ENCODE measurements at regions not wholly inside any gene's neighbourhood (a gene's known extent, or its start where the extent isn't known, plus 50 kb on each side); places are given as distances from the start of the nearest gene placed in this dataset.

DNA sequence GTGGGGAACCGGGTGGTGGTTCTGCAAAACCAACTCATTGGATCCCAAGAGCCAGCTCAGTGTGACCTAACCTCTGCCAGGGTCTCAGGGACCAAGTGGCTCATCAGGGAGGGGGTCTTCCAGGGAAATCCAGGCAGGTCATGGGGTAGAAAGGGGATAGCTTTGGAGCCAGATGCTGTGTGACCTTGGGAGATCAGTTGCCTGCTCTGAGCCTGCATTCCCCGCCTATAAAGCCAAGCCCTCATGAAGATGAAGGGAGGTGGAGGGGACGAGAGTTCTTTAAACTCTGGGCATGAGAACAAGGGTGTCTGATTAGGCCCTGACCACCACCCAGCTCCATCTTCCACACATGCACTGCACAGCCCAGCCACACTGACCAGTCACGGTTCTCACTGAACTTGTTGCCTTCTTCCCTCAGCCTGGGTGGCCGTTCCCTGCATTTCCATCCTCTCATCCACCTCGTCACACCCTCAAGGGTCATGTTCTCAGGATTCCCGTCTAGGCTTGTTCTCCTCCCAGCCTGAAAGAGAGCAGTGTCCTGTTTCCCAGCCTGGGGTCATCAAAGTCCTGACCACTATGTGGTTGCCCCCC is 475.5 kb downstream of the TBC1D22A start:
- no peak for TF ChIP-seq POLR2AphosphoS5 (IDR thresholded peaks at IDR 0.05; ENCODE audit: low read depth)
- no peak for TF ChIP-seq EZH2 (IDR thresholded peaks at IDR 0.05; ENCODE audit: low read depth, unreplicated experiment)
- no peak for TF ChIP-seq CREB1 (CRISPR knock-in tag; IDR thresholded peaks at IDR 0.05; ENCODE audit: low read depth)

Measured in GM23338 (cell line).